ENCODE measurements at regions not wholly inside any gene's neighbourhood (a gene's known extent, or its start where the extent isn't known, plus 50 kb on each side); places are given as distances from the start of the nearest gene placed in this dataset.

DNA sequence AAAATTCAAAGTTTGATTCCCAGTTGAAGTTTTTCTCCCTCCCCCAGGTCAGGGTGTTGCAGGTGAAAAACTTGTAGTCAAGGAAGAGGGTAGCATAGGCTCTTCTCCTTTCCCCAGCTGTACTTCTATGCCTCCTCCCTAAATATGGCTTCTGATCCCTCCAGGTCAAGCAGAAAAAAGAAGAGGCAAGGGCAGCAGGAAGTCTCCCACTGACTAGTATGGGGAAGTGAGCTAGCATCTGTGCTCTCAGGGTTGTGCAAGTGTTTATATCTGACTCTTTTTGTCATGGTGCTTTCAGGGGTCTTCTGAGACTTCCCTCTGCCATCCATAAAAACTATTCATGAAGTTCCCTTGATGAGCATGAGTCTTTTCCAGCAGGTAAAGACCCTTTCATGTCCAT, 76.0 kb downstream of the ATPSCKMT start:
- Histone ChIP-seq H3K4me2 (no peak overlapping the region), H3K27ac (no peak overlapping the region)
- TF ChIP-seq Cebpa-rat (IDR thresholded peaks at IDR 0.05): no peak

DNA sequence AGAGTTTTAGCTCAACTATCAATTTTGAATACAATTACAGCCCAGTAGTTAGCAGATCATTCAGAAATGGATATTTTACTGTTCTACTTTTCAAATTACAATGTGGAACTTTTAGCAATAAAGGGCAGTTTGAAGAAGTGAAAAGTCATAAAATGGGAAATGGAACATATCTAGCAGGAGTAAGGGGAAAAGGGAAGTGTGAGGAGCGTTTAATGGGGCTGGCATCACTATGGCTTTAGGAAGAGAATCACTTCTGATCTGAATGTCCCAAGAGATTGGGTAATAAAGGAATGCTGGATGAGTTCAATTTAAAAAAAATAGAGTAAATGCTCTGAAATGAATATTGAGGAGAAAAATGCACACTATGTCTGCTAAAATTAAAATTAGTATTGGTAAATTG, 77.4 kb downstream of the ATPSCKMT start:
- Histone ChIP-seq H3K36me3 (no peaks in the 10 kb centered on the region), H3K4me1 (no peaks in the 10 kb centered on the region), H3K9me3 (no peaks in the 10 kb centered on the region), H3K4me3 (no peak overlapping the region), H4K20me1 (no peaks in the 10 kb centered on the region), H3K4me2 (no peak overlapping the region), H3K27me3 (no peaks in the 10 kb centered on the region), H3K27ac (no peak overlapping the region), H3K9ac (no peak overlapping the region)
- no peak for TF ChIP-seq Cebpa-rat (IDR thresholded peaks at IDR 0.05)

More for the DNA sequence above, 76.0 kb downstream of the ATPSCKMT start:
- Histone ChIP-seq H3K9me3 (no peaks in the 10 kb centered on the region), H3K9ac (no peak overlapping the region), H3K4me3 (no peak overlapping the region), H4K20me1 (no peaks in the 10 kb centered on the region), H3K36me3 (no peaks in the 10 kb centered on the region), H3K27me3 (no peaks in the 10 kb centered on the region), H3K4me1 (no peaks in the 10 kb centered on the region)

DNA sequence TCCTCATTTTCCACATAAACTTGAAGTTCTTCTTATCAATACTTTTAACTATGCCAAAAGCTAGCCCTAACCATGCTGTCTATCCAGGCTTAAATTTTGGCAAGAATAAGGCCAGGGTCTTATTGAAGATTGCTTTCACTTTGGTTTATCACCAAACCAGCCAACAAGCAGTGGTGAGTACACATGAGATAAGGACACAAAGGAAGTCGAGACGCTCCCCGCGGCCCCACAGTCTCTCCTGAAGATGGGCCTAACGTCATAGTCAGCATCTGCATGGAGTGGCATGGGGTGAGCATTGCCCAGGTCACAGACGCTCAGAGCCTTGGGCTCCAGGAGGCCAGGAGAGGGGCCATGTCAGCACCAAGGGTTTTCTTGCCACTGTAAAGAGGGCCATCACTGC, 80.3 kb downstream of the ATPSCKMT start:
- Histone ChIP-seq H3K9me3 (no peaks in the 10 kb centered on the region), H4K20me1 (no peaks in the 10 kb centered on the region), H3K36me3 (no peaks in the 10 kb centered on the region), H3K9ac (no peak overlapping the region), H3K4me3 (no peak overlapping the region), H3K27me3 (no peaks in the 10 kb centered on the region), H3K4me2 (no peak overlapping the region), H3K4me1 (no peaks in the 10 kb centered on the region), H3K27ac (no peak overlapping the region)
- TF ChIP-seq Cebpa-rat (IDR thresholded peaks at IDR 0.05): no peak

DNA sequence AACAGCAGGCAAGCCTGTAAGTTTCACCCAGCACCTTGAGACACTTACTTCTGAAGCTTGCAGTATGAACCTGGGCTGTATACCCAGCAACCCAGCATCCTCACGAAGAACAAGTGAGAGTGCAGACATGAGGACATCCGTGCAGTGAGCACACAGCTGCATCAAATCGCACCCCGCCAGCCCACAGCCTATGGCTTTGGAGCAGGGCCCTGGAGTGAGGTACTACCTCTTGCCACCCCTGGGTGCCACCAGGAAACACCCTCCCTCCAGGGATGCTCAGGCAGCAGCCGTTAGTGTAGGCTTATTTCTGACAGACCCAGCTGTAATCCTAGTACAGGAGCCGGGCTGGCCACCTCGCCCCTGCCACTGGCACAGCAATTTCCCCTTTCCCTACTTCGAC, 81.4 kb downstream of the ATPSCKMT start:
- Histone ChIP-seq H3K27ac (no peak overlapping the region), H4K20me1 (no peaks in the 10 kb centered on the region), H3K9ac (no peak overlapping the region), H3K9me3 (no peaks in the 10 kb centered on the region), H3K4me2 (no peak overlapping the region), H3K27me3 (no peaks in the 10 kb centered on the region), H3K36me3 (no peaks in the 10 kb centered on the region), H3K4me3 (no peak overlapping the region), H3K4me1 (no peaks in the 10 kb centered on the region)
- no peak for TF ChIP-seq Cebpa-rat (IDR thresholded peaks at IDR 0.05)

DNA sequence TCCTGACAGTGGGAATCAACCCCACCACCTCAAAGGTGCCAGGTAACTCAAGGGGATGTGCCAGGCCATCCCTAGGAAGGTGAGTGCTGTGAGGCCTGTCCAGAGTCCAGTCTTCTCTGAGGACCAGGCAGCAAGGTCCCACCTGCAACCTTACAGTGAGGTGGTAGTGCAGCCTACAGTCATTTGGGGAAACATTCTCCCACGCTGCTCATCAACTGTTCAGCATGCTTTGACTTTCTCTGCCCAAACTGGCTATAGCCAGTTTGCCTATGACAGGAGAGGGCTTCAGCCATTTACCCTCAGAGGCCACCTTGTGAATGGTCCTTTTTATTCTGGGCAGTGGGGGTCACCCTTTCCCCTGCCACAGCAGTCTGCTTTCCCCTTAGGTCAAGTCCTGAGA, 81.9 kb downstream of the ATPSCKMT start:
- no peak overlapping the region for H3K27ac ChIP-seq
- H3K4me3 ChIP-seq: no peak overlapping the region
- no peak overlapping the region for H3K9ac ChIP-seq
- H3K27me3 ChIP-seq: no peaks in the 10 kb centered on the region
- no peaks in the 10 kb centered on the region for H4K20me1 ChIP-seq
- no peaks in the 10 kb centered on the region for H3K36me3 ChIP-seq
- no peaks in the 10 kb centered on the region for H3K9me3 ChIP-seq
- H3K4me1 ChIP-seq: no peaks in the 10 kb centered on the region
- TF ChIP-seq Cebpa-rat (IDR thresholded peaks at IDR 0.05): no peak
- no peak overlapping the region for H3K4me2 ChIP-seq

DNA sequence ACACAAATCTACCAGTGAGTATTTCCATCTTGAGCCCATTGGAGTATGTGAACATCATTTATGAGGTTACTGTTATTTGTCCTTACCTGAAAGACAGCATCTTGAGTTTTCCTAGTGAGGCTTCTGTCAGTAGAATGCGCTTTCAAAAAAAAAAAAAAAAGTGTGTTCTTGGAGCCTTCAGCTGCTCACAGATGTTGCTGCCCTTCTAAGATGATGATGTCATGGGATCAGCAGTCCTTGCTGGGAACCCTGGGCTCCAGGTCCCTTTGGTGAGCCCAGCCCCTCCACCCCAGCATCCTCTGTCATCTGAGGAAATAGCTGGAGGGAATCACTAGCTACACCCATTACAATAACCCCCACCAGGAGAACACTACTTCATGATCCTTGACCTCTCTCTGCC, 83.3 kb downstream of the ATPSCKMT start:
- H3K36me3 ChIP-seq: no peaks in the 10 kb centered on the region
- no peak for TF ChIP-seq Cebpa-rat (IDR thresholded peaks at IDR 0.05)
- no peak overlapping the region for H3K9ac ChIP-seq
- no peaks in the 10 kb centered on the region for H3K9me3 ChIP-seq
- H3K27me3 ChIP-seq: no peaks in the 10 kb centered on the region
- no peaks in the 10 kb centered on the region for H4K20me1 ChIP-seq
- H3K4me3 ChIP-seq: no peak overlapping the region
- no peak overlapping the region for H3K27ac ChIP-seq
- H3K4me1 ChIP-seq: no peaks in the 10 kb centered on the region
- H3K4me2 ChIP-seq: no peak overlapping the region

DNA sequence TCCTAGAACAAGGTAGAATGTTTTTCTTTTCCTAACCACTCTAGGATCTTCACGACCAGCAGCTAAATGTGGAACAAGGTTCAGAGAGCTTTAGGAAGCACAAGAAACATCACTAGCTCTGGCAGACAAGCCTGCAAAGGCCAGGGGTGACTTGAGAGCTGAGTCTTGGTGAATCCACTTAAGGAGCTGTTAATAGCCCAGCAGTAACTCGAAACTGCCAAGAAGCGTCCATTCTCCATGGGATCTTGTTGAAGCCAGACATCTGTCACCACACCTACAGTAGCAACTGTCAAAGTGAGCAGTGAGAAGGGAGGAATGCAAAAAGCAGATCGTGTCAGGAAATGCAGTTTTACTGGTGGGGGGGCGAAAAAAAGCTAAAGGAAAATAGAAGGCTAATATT, 87.2 kb downstream of the ATPSCKMT start:
- Histone ChIP-seq H3K4me2 (no peak overlapping the region), H3K4me1 (no peaks in the 10 kb centered on the region), H4K20me1 (no peaks in the 10 kb centered on the region), H3K9ac (no peak overlapping the region), H3K4me3 (no peak overlapping the region), H3K27me3 (no peaks in the 10 kb centered on the region), H3K36me3 (no peaks in the 10 kb centered on the region), H3K9me3 (no peaks in the 10 kb centered on the region), H3K27ac (no peak overlapping the region)
- no peak for TF ChIP-seq Cebpa-rat (IDR thresholded peaks at IDR 0.05)

DNA sequence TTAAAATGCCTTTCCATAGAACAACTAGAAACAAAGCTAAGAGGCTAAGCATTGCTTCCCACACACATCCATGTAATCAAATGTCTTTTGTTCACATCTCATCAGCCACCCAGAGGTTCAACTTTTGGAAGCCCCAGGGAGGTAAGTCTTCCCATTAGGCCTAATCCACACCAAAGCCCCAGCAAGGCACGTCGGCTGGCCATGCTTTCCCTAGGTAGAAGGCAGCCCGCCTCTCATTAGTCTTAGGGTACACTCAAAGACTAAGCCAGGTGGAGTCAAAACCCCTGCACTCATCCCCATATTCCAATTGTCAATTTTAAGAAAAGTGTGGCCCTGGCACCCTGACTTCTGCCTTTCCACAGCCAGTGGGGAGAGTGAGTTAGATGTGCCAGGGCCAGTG, 87.9 kb downstream of the ATPSCKMT start:
- no peaks in the 10 kb centered on the region for H3K9me3 ChIP-seq
- no peaks in the 10 kb centered on the region for H3K27me3 ChIP-seq
- no peaks in the 10 kb centered on the region for H3K36me3 ChIP-seq
- H3K4me2 ChIP-seq: no peak overlapping the region
- no peak overlapping the region for H3K4me3 ChIP-seq
- no peak overlapping the region for H3K27ac ChIP-seq
- H3K4me1 ChIP-seq: no peaks in the 10 kb centered on the region
- no peak for TF ChIP-seq Cebpa-rat (IDR thresholded peaks at IDR 0.05)
- no peaks in the 10 kb centered on the region for H4K20me1 ChIP-seq
- no peak overlapping the region for H3K9ac ChIP-seq

DNA sequence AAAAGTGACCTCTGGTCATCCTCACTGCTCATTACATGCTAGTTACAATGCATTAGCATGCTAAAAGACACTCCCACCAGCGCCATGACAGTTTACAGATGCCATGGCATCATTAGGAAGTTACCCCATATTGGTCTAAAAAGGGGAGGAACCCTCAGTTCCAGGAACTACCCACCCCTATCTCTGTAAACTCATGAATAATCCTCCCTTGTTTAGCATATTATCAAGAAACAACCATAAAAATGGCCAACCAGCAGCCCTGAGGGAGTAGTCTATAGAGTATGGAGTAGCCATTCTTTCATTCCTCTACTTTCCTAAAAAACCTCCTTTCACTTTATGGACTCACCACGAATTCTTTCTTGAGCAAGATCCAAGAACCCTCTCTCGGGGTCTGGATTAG, 89.4 kb downstream of the ATPSCKMT start:
- Histone ChIP-seq H3K36me3 (no peaks in the 10 kb centered on the region), H3K9me3 (no peaks in the 10 kb centered on the region), H3K9ac (no peak overlapping the region), H3K4me1 (no peaks in the 10 kb centered on the region), H3K4me3 (no peak overlapping the region), H3K4me2 (no peak overlapping the region), H3K27ac (no peak overlapping the region), H4K20me1 (no peaks in the 10 kb centered on the region), H3K27me3 (no peaks in the 10 kb centered on the region)
- no peak for TF ChIP-seq Cebpa-rat (IDR thresholded peaks at IDR 0.05)

DNA sequence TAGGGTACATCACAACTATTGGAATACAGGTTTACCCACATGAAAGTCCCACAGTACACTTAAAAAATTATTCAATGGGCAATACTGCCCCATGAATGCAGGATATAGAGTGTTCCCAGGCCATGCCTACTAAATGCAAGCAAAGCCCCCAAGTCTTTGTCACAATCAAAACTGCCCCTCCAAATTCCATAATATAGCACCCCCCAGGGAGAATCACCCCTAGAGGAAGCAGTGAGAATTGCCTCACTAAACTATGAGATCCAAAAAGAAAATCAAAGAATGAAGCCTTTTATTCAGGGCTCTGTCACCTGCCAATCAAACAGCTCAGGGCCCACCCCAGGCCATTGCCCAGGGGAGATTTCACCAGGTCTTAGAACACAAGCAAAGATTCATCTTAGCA, 90.8 kb downstream of the ATPSCKMT start:
- H3K36me3 ChIP-seq: no peaks in the 10 kb centered on the region
- no peaks in the 10 kb centered on the region for H3K4me1 ChIP-seq
- no peaks in the 10 kb centered on the region for H3K9me3 ChIP-seq
- H4K20me1 ChIP-seq: no peaks in the 10 kb centered on the region
- no peak for TF ChIP-seq Cebpa-rat (IDR thresholded peaks at IDR 0.05)
- no peak overlapping the region for H3K9ac ChIP-seq
- H3K27me3 ChIP-seq: no peaks in the 10 kb centered on the region
- no peak overlapping the region for H3K4me3 ChIP-seq
- no peak overlapping the region for H3K27ac ChIP-seq
- no peak overlapping the region for H3K4me2 ChIP-seq

DNA sequence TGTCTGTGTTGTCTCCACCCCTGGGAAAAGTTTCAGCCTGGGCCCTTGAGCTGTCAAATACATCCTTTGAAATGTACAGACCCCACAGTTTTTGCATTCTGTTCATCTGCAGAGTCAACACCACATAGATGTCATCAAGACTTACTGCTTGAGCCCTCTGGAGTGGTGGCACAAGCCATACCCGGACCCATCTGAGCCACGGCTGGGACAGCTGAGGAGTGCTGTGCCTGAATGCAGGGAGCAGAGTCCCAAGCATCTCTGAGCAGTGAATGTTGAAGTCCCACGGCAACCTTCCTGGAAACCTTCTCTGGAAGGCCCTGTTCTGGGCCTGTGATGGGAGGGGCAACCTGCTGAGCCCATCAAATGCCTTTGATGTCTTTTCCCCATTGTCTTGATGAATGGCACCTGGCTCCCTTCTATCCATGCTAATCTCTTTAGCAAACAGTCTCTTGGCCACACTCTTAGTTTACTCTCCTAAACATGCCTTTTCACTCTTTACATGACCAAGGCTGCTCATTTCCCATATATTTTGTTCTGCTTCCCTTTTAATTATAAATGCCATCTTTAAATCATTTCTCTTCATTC, 92.5 kb downstream of the ATPSCKMT start:
- Histone ChIP-seq H3K4me1 (no peaks in the 10 kb centered on the region), H3K9me3 (no peaks in the 10 kb centered on the region), H3K36me3 (no peaks in the 10 kb centered on the region), H3K9ac (no peak overlapping the region), H3K4me3 (no peak overlapping the region), H3K27me3 (no peaks in the 10 kb centered on the region), H3K27ac (no peak overlapping the region), H3K4me2 (no peak overlapping the region), H4K20me1 (no peaks in the 10 kb centered on the region)
- TF ChIP-seq Cebpa-rat (IDR thresholded peaks at IDR 0.05): no peak
